Retinal pigment epithelial cell (primary cell): ENCODE measurements at regions not wholly inside any gene's neighbourhood (a gene's known extent, or its start where the extent isn't known, plus 50 kb on each side); places are given as distances from the start of the nearest gene placed in this dataset.
"Not testable (repeated sequence)": the region's sequence is repeated elsewhere in the genome, so short reads cannot be mapped to it uniquely, and the experiment has no call there.

Source experiments
- DNase-seq: peaks from one replicate; pipeline ENCODE4 v3.0.0-alpha.2; 2010; ENCODE audit warnings: low read depth
- H3K4me3 ChIP-seq: 2 replicates; pipeline ENCODE4 v1.5.1; 2011; ENCODE audit warnings: mild to moderate bottlenecking, low read length, control low read depth, moderate library complexity
- CTCF ChIP-seq: conservative IDR thresholded peaks from 2 replicates; pipeline ENCODE4 v1.5.1; 2011; ENCODE audit warnings: low read depth, low read length, control low read depth, inconsistent platforms

DNA sequence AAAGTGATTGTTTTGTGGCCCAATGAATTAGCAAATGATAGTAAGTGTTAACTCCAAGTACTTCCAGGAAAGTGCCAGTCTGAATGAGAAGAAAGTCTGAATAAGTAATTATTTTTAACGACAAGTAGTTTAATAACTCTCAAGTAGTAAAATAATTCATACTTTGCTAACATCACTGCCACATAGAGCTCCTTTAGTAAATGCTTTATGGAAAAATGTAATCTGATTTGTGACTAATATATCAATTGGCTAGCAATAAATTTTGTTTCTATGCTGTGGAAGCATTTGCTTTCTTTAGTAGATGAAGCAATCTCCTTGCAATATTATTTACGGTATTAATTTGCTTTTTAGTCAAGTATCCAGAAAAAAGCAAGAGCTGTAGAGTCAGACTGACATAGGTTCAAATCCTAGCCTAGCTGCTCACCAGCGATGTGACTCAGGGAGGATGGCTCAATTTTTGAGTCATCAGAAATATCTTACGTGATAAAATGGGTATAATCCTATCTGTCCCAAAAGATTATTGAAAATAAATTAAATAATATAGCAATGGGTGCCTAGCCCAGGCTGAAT is 329.3 kb downstream of the FGFR2 start:
- DNase-seq, result no peak
- no peak for TF ChIP-seq CTCF
- H3K4me3 ChIP-seq, result no peak overlapping the region

GRCh38 chr10:121270906-121271305 is 327.3 kb downstream of the FGFR2 start:
- TF ChIP-seq CTCF, result no peak
- H3K4me3 ChIP-seq, result no peak overlapping the region
- DNase-seq, result no peak

- no peak for TF ChIP-seq CTCF
Measured at GRCh38 chr10:121276046-121276445, 322.2 kb downstream of the FGFR2 start.

GRCh38 chr10:121276822-121277221 is 321.4 kb downstream of the FGFR2 start:
- no peak for DNase-seq
- no peak for TF ChIP-seq CTCF
- H3K4me3 ChIP-seq, result no peak overlapping the region

More at GRCh38 chr10:121276046-121276445, 322.2 kb downstream of the FGFR2 start:
- no peak overlapping the region for H3K4me3 ChIP-seq
- DNase-seq, result no peak

GRCh38 chr10:121278386-121278785 is 319.9 kb downstream of the FGFR2 start:
- not testable (repeated sequence) for DNase-seq, H3K4me3 ChIP-seq

DNA sequence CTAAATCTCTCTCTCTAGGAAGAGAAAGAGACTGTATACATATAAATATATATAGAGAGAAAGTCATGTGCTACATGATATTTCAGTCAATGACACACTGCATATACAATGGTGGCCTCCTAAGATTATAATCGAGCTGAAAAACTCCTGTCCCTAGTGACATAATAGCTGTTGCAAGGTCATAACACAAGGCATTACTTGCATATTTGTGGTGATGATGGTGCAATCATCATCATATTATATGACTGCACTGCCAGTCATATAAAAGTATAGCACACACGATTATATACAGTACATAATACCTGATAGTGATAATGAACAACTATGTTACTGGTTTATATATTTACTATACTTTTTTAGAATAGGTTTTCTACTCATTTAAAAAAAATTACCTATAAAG is 316.7 kb downstream of the FGFR2 start:
- no peak overlapping the region for H3K4me3 ChIP-seq
- TF ChIP-seq CTCF, result no peak
- no peak for DNase-seq

DNA sequence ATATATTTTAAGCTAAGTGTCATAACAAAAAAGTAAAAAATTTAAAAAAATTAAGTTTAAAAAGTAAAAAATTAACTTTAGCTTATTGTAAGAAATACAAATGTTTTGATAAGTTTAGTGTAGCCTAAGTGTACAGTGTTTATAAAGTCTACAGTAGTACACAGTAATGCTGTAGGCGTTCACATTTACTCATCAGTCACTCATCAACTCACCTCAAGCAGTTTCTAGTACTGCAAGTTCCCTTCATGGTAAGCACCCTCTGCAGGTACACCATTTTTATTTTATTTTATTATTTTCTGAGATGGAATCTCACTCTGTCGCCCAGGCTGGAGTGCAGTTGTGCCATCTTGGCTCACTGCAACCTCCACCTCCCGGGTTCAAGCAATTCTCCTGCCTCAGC is 316.0 kb downstream of the FGFR2 start:
- H3K4me3 ChIP-seq, result no peak overlapping the region
- no peak for DNase-seq
- TF ChIP-seq CTCF, result no peak
